ENCODE measurements at regions not wholly inside any gene's neighbourhood (a gene's known extent, or its start where the extent isn't known, plus 50 kb on each side); places are given as distances from the start of the nearest gene placed in this dataset.
A peak's percentile ranks its signal among the peaks of the same experiment; 100 is the strongest.

- DNase-seq (ENCODE audit: low spot score): no peak
- H3K4me3 Mint-ChIP-seq (ENCODE audit: unreplicated experiment): no peak overlapping the region
- no peaks in the 10 kb centered on the region for H3K36me3 Mint-ChIP-seq (ENCODE audit: low read depth)
- no peak for TF ChIP-seq CTCF (IDR thresholded peaks at IDR 0.05)
- no peak overlapping the region for H3K27ac Mint-ChIP-seq (ENCODE audit: unreplicated experiment)
- H3K9me3 Mint-ChIP-seq (ENCODE audit: low read depth): no peaks in the 10 kb centered on the region
- H3K27me3 Mint-ChIP-seq (ENCODE audit: low read depth): no peaks in the 10 kb centered on the region
- H3K4me1 Mint-ChIP-seq (ENCODE audit: low read depth): peaks cover 27% of the 10 kb centered on the region
These were observed 84.3 kb downstream of the MCFD2 start for GRCh38 chr2:46831051-46831868.

- Mint-ChIP-seq H3K4me1 (ENCODE audit: low read depth) (peaks cover 29% of the 10 kb centered on the region), H3K36me3 (ENCODE audit: low read depth) (no peaks in the 10 kb centered on the region), H3K9me3 (ENCODE audit: low read depth) (no peaks in the 10 kb centered on the region), H3K4me3 (ENCODE audit: unreplicated experiment) (no peak overlapping the region), H3K27ac (ENCODE audit: unreplicated experiment) (no peak overlapping the region), H3K27me3 (ENCODE audit: low read depth) (no peaks in the 10 kb centered on the region)
- TF ChIP-seq CTCF (IDR thresholded peaks at IDR 0.05): no peak
- peak; percentile 38 for DNase-seq (ENCODE audit: low spot score)
These were observed 86.2 kb downstream of the MCFD2 start for GRCh38 chr2:46829231-46829995.

- TF ChIP-seq CTCF (IDR thresholded peaks at IDR 0.05): no peak
- H3K9me3 Mint-ChIP-seq (ENCODE audit: low read depth): no peaks in the 10 kb centered on the region
- H3K27me3 Mint-ChIP-seq (ENCODE audit: low read depth): no peaks in the 10 kb centered on the region
- DNase-seq (ENCODE audit: low spot score): peak; percentile 55
- no peaks in the 10 kb centered on the region for H3K36me3 Mint-ChIP-seq (ENCODE audit: low read depth)
- no peak overlapping the region for H3K4me3 Mint-ChIP-seq (ENCODE audit: unreplicated experiment)
- H3K27ac Mint-ChIP-seq (ENCODE audit: unreplicated experiment): no peak overlapping the region
- peaks cover 30% of the 10 kb centered on the region for H3K4me1 Mint-ChIP-seq (ENCODE audit: low read depth)
These were observed 86.9 kb downstream of the MCFD2 start for GRCh38 chr2:46828491-46829230.

GRCh38 chr2:46828135-46828438 is 87.5 kb downstream of the MCFD2 start:
- TF ChIP-seq CTCF (IDR thresholded peaks at IDR 0.05): no peak
- H3K4me1 Mint-ChIP-seq (ENCODE audit: low read depth): peaks cover 30% of the 10 kb centered on the region
- no peaks in the 10 kb centered on the region for H3K36me3 Mint-ChIP-seq (ENCODE audit: low read depth)
- no peak overlapping the region for H3K4me3 Mint-ChIP-seq (ENCODE audit: unreplicated experiment)
- H3K27me3 Mint-ChIP-seq (ENCODE audit: low read depth): no peaks in the 10 kb centered on the region
- H3K9me3 Mint-ChIP-seq (ENCODE audit: low read depth): no peaks in the 10 kb centered on the region
- no peak overlapping the region for H3K27ac Mint-ChIP-seq (ENCODE audit: unreplicated experiment)
- no peak for DNase-seq (ENCODE audit: low spot score)
